ENCODE measurements at regions not wholly inside any gene's neighbourhood (a gene's known extent, or its start where the extent isn't known, plus 50 kb on each side); places are given as distances from the start of the nearest gene placed in this dataset.

DNA sequence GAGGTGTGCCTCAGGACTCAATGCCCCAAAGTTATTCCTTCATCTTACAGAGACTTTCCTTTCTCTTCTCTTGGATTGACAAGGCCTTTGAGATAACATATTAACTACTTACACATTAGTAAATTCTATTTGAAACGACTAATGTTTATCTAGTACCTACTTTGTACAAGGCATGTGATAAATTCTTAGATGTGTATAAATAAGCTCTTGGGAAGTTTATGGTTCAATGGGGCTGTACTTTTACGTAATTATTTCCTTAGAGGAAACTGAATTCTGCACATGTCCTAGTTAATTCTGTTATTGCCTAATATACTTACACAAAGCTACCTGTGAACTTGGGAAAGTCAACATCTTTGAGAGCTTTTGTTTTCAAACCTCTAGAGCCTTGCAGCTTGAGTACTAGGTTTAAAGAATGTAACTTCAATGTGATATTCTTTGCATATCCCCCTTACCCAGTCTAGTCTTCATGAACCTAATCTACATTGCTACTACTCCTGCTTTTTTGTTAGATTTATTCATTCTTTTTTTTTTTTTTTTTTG is 58.5 kb upstream of the RAP2B start:
- TF ChIP-seq, protein P1, sequence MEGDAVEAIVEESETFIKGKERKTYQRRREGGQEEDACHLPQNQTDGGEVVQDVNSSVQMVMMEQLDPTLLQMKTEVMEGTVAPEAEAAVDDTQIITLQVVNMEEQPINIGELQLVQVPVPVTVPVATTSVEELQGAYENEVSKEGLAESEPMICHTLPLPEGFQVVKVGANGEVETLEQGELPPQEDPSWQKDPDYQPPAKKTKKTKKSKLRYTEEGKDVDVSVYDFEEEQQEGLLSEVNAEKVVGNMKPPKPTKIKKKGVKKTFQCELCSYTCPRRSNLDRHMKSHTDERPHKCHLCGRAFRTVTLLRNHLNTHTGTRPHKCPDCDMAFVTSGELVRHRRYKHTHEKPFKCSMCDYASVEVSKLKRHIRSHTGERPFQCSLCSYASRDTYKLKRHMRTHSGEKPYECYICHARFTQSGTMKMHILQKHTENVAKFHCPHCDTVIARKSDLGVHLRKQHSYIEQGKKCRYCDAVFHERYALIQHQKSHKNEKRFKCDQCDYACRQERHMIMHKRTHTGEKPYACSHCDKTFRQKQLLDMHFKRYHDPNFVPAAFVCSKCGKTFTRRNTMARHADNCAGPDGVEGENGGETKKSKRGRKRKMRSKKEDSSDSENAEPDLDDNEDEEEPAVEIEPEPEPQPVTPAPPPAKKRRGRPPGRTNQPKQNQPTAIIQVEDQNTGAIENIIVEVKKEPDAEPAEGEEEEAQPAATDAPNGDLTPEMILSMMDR (IDR thresholded peaks at IDR 0.05), result no peak
- TF ChIP-seq POLR2A (IDR thresholded peaks at IDR 0.05), result no peak
